H9 (cell line): ENCODE measurements at regions not wholly inside any gene's neighbourhood (a gene's known extent, or its start where the extent isn't known, plus 50 kb on each side); places are given as distances from the start of the nearest gene placed in this dataset.

Experiments used
- DNase-seq: peaks from one replicate; pipeline ENCODE4 v3.0.0-alpha.2; 2017
- H2AFZ ChIP-seq: one replicate; pipeline ENCODE4 v1.6.1; 2013; ENCODE audit warnings: mild to moderate bottlenecking, low read length, control low read depth, moderate library complexity
- H2AK5ac ChIP-seq: 2 replicates; pipeline ENCODE4 v1.6.1; 2013; ENCODE audit warnings: low read length, control low read depth, mixed read lengths; ENCODE audit not compliant: insufficient read length
- H2BK120ac ChIP-seq: one replicate; pipeline ENCODE4 v1.6.1; 2013; ENCODE audit warnings: low read depth, mild to moderate bottlenecking, low read length, control low read depth, inconsistent platforms; ENCODE audit not compliant: poor library complexity, severe bottlenecking
- H2BK12ac ChIP-seq: 2 replicates; pipeline ENCODE4 v1.6.1; 2013; ENCODE audit warnings: low read length, control low read depth, mixed read lengths, low read depth; ENCODE audit not compliant: insufficient read length
- H2BK15ac ChIP-seq: 2 replicates; pipeline ENCODE4 v1.6.1; 2013; ENCODE audit warnings: low read depth, low read length, control low read depth
- H2BK20ac ChIP-seq: one replicate; pipeline ENCODE4 v1.6.1; 2013; ENCODE audit warnings: low read depth, mild to moderate bottlenecking, low read length, control low read depth, inconsistent platforms; ENCODE audit not compliant: poor library complexity, severe bottlenecking
- H2BK5ac ChIP-seq: 2 replicates; pipeline ENCODE4 v1.6.1; 2013; ENCODE audit warnings: low read length, control low read depth, mixed read lengths; ENCODE audit not compliant: insufficient read length
- H3K14ac ChIP-seq: 2 replicates; pipeline ENCODE4 v1.6.1; 2013; ENCODE audit warnings: low read length, control low read depth; ENCODE audit not compliant: insufficient read depth
- H3K18ac ChIP-seq: 2 replicates; pipeline ENCODE4 v1.6.1; 2013; ENCODE audit warnings: low read depth, mild to moderate bottlenecking, mixed read lengths, low read length, control low read depth; ENCODE audit not compliant: insufficient read length
- H3K23ac ChIP-seq: 2 replicates; pipeline ENCODE4 v1.6.1; 2013; ENCODE audit warnings: low read length, control low read depth, mixed read lengths, low read depth; ENCODE audit not compliant: insufficient read length
- H3K23me2 ChIP-seq: 2 replicates; pipeline ENCODE4 v1.6.1; 2013; ENCODE audit warnings: low read depth, mild to moderate bottlenecking, mixed read lengths, low read length, control low read depth; ENCODE audit not compliant: insufficient read length, poor library complexity, severe bottlenecking
- H3K27ac ChIP-seq: 2 replicates; pipeline ENCODE4 v1.5.1; 2013; ENCODE audit warnings: low read length, control low read depth, mixed read lengths, low read depth; ENCODE audit not compliant: insufficient read length
- H3K27me3 ChIP-seq: 2 replicates; pipeline ENCODE4 v1.6.1; 2013; ENCODE audit warnings: low read length, control low read depth, inconsistent platforms; ENCODE audit not compliant: insufficient read depth
- H3K4ac ChIP-seq: 2 replicates; pipeline ENCODE4 v1.6.1; 2013; ENCODE audit warnings: low read depth, mild to moderate bottlenecking, control low read depth, inconsistent platforms, low read length, moderate library complexity
- H3K4me1 ChIP-seq: 2 replicates; pipeline ENCODE4 v1.6.1; 2013; ENCODE audit warnings: low read length, control low read depth, inconsistent platforms; ENCODE audit not compliant: insufficient read depth
- H3K4me2 ChIP-seq: 2 replicates; pipeline ENCODE4 v1.6.1; 2013; ENCODE audit warnings: low read length, control low read depth, mixed read lengths; ENCODE audit not compliant: insufficient read length, insufficient read depth
- H3K56ac ChIP-seq: 2 replicates; pipeline ENCODE4 v1.6.1; 2013; ENCODE audit warnings: low read depth, mild to moderate bottlenecking, mixed read lengths, low read length, control low read depth; ENCODE audit not compliant: insufficient read length
- H3K79me1 ChIP-seq: 2 replicates; pipeline ENCODE4 v1.6.1; 2013; ENCODE audit warnings: low read depth, mild to moderate bottlenecking, moderate library complexity, low read length, control low read depth, inconsistent platforms; ENCODE audit not compliant: insufficient read depth, poor library complexity, severe bottlenecking
- H3K79me2 ChIP-seq: 2 replicates; pipeline ENCODE4 v1.6.1; 2013; ENCODE audit warnings: low read length, control low read depth, inconsistent platforms; ENCODE audit not compliant: insufficient read depth
- H3K9ac ChIP-seq: 2 replicates; pipeline ENCODE4 v1.6.1; 2013; ENCODE audit warnings: low read length, control low read depth, mixed read lengths; ENCODE audit not compliant: insufficient read length; ENCODE audit errors: extremely low read depth
- H3K9me3 ChIP-seq: one replicate; pipeline ENCODE4 v1.6.1; 2013; ENCODE audit warnings: low read depth, low read length, inconsistent platforms; ENCODE audit not compliant: control insufficient read depth
- H3T11ph ChIP-seq: one replicate; pipeline ENCODE4 v1.6.1; 2013; ENCODE audit warnings: mild to moderate bottlenecking, low read length, control low read depth, inconsistent platforms
- H4K20me1 ChIP-seq: one replicate; pipeline ENCODE4 v1.6.1; 2013; ENCODE audit not compliant: control insufficient read depth, insufficient read length, insufficient read depth
- H4K5ac ChIP-seq: 2 replicates; pipeline ENCODE4 v1.6.1; 2013; ENCODE audit warnings: low read depth, mild to moderate bottlenecking, mixed read lengths, low read length, control low read depth; ENCODE audit not compliant: insufficient read length
- H4K8ac ChIP-seq: replicated peaks from 2 replicates; pipeline ENCODE4 v1.6.1; 2013; ENCODE audit warnings: low read length, control low read depth, mixed read lengths, low read depth; ENCODE audit not compliant: insufficient read length
- H4K91ac ChIP-seq: 2 replicates; pipeline ENCODE4 v1.6.1; 2013; ENCODE audit warnings: low read depth, mild to moderate bottlenecking, moderate library complexity, mixed read lengths, low read length, control low read depth; ENCODE audit not compliant: insufficient read length
- H3K27ac Mint-ChIP-seq, 3 experiments: 2 replicates in 2 of 3; 3 replicates in 1 of 3; pipeline ENCODE4 v1.8.0; 2020 to 2021; ENCODE audit warnings: mixed read lengths in 3 of 3, mild to moderate bottlenecking in 1 of 3, moderate library complexity in 1 of 3
- H3K27me3 Mint-ChIP-seq: 2 replicates; pipeline ENCODE4 v1.8.0; 2021; ENCODE audit warnings: low read depth, mild to moderate bottlenecking, moderate library complexity, mixed read lengths
- H3K36me3 Mint-ChIP-seq, 3 experiments: 2 replicates in 2 of 3; 3 replicates in 1 of 3; pipeline ENCODE4 v1.8.0; 2020 to 2021; ENCODE audit warnings: low read depth in 3 of 3, mixed read lengths in 3 of 3; ENCODE audit not compliant: insufficient read depth in 1 of 3
- H3K4me1 Mint-ChIP-seq, 2 experiments: 2 replicates each; pipeline ENCODE4 v1.8.0; 2020; ENCODE audit warnings: mixed read lengths in 2 of 2
- H3K4me3 Mint-ChIP-seq, 2 experiments: 2 replicates in 1 of 2; 3 replicates in 1 of 2; pipeline ENCODE4 v1.8.0; 2020 to 2021; ENCODE audit warnings: mild to moderate bottlenecking in 2 of 2, mixed read lengths in 2 of 2, moderate library complexity in 1 of 2
- H3K9me3 Mint-ChIP-seq, 2 experiments: 2 replicates in 1 of 2; 3 replicates in 1 of 2; pipeline ENCODE4 v1.8.0; 2020; ENCODE audit warnings: mild to moderate bottlenecking in 2 of 2, mixed read lengths in 2 of 2, moderate library complexity in 1 of 2
- CTCF ChIP-seq: fragments of 200-600 bp; sonication (generic); conservative IDR thresholded peaks from 3 replicates; pipeline ENCODE4 v1.8.0; 2021; ENCODE audit warnings: antibody characterized with exemption, mild to moderate bottlenecking
- WGBS: extraction: QIAGEN DNeasy Blood & Tissue Kit; methylation state at CpG from one replicate; pipeline ENCODE4 v1.1.7; 2013; ENCODE audit warnings: missing lambda C conversion rate, low lambda C conversion rate, mixed read lengths; ENCODE audit not compliant: insufficient read length; ENCODE audit errors: extremely low coverage; 5-methylcytosine and 5-hydroxymethylcytosine counted together

- H3K9me3 Mint-ChIP-seq: no peaks in the 10 kb centered on the region
- peaks cover 8 to 12% of the 10 kb centered on the region in 2 experiments for H3K4me1 Mint-ChIP-seq
- H3K4ac ChIP-seq: no peak overlapping the region
- no peak overlapping the region for H3K4me2 ChIP-seq
- H3K23ac ChIP-seq: no peak overlapping the region
- H4K91ac ChIP-seq: no peak overlapping the region
- TF ChIP-seq CTCF: no peak
- no peak overlapping the region for H2BK5ac ChIP-seq
- no peak overlapping the region for H2AFZ ChIP-seq
- H3K27me3 ChIP-seq: no peaks in the 10 kb centered on the region
- WGBS: no CpG with 5 or more reads among the region's 6 CpGs
- no peak overlapping the region for H3K27ac Mint-ChIP-seq
- no peaks in the 10 kb centered on the region for H3K79me2 ChIP-seq
- no peaks in the 10 kb centered on the region for H3K23me2 ChIP-seq
- no peak overlapping the region for H3K56ac ChIP-seq
- no peak for DNase-seq
- H4K8ac ChIP-seq: no peak overlapping the region
- H3K27ac ChIP-seq: no peak overlapping the region
- H3T11ph ChIP-seq: no peak overlapping the region
- peaks cover 4% of the 10 kb centered on the region for H3K27me3 Mint-ChIP-seq
- H2BK120ac ChIP-seq: no peak overlapping the region
- H3K36me3 Mint-ChIP-seq: no peaks in the 10 kb centered on the region
- no peak overlapping the region for H2BK12ac ChIP-seq
- no peaks in the 10 kb centered on the region for H3K9me3 ChIP-seq
- no peak overlapping the region for H2BK15ac ChIP-seq
- H3K9ac ChIP-seq: no peak overlapping the region
- H2BK20ac ChIP-seq: no peak overlapping the region
- H3K18ac ChIP-seq: no peak overlapping the region
- H4K5ac ChIP-seq: no peak overlapping the region
- no peaks in the 10 kb centered on the region for H3K79me1 ChIP-seq
- H2AK5ac ChIP-seq: no peak overlapping the region
- H3K4me1 ChIP-seq: no peaks in the 10 kb centered on the region
- H4K20me1 ChIP-seq: no peaks in the 10 kb centered on the region
- H3K4me3 Mint-ChIP-seq: no peak overlapping the region
- H3K14ac ChIP-seq: no peak overlapping the region
These were observed 55.2 kb upstream of the KCNJ6 start for GRCh38 chr21:37971390-37971950.
